AG09309 (cell line): ENCODE measurements at regions not wholly inside any gene's neighbourhood (a gene's known extent, or its start where the extent isn't known, plus 50 kb on each side); places are given as distances from the start of the nearest gene placed in this dataset.

Experiments
- DNase-seq: peaks from one replicate; pipeline ENCODE4 v3.0.0-alpha.2; 2010; ENCODE audit warnings: low read depth
- H3K4me3 ChIP-seq: 2 replicates; pipeline ENCODE4 v1.5.1; 2011; ENCODE audit warnings: mild to moderate bottlenecking, low read depth, low read length, moderate library complexity; ENCODE audit not compliant: control insufficient read depth
- TF ChIP-seq, protein P1 (sequence below): IDR thresholded peaks from 2 replicates; pipeline ENCODE4 v1.5.1; 2011; ENCODE audit warnings: mild to moderate bottlenecking, low read depth, low read length, inconsistent platforms; ENCODE audit not compliant: insufficient read depth, control insufficient read depth; ENCODE audit errors: missing control alignments

DNA sequence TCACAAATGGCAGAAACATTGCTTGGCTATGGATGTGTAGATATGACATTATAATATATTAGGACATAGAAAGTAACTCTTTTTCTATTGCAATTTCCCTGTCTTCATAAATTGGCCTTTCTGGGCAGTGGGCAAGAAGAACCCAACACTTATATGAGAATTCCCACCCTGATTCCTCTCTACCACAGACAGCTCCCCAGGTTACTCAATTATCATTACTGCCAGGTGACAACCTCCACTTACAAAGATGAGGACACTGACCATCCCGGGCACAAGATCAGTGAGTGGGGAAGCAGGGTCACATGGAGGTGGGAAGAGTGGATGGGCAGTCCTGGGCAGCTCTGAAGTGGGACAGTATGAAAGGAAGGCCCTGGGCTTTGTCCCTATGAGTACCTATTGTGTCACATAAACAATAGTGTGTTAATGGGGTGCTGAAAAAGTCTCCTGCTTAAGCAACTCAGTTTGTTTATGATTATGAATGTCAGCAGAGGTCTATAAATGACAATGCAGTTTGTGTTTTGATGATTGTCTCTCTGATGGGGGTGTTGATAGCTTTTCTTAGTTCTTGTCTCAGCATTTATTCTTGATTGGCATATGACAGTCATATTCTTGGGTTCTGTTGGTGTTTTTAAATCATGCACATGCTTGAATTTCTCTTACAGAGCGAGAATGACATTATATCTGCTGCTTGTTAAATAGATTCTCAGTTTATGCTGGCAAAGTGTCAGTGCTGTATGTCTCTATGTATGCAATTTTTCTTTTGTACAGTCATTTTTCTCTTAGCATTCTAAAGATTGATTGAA is 99.9 kb downstream of the SLIT2 start:
- DNase-seq, result no peak
- no peak overlapping the region for H3K4me3 ChIP-seq
- TF ChIP-seq, protein P1, sequence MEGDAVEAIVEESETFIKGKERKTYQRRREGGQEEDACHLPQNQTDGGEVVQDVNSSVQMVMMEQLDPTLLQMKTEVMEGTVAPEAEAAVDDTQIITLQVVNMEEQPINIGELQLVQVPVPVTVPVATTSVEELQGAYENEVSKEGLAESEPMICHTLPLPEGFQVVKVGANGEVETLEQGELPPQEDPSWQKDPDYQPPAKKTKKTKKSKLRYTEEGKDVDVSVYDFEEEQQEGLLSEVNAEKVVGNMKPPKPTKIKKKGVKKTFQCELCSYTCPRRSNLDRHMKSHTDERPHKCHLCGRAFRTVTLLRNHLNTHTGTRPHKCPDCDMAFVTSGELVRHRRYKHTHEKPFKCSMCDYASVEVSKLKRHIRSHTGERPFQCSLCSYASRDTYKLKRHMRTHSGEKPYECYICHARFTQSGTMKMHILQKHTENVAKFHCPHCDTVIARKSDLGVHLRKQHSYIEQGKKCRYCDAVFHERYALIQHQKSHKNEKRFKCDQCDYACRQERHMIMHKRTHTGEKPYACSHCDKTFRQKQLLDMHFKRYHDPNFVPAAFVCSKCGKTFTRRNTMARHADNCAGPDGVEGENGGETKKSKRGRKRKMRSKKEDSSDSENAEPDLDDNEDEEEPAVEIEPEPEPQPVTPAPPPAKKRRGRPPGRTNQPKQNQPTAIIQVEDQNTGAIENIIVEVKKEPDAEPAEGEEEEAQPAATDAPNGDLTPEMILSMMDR, result no peak

DNA sequence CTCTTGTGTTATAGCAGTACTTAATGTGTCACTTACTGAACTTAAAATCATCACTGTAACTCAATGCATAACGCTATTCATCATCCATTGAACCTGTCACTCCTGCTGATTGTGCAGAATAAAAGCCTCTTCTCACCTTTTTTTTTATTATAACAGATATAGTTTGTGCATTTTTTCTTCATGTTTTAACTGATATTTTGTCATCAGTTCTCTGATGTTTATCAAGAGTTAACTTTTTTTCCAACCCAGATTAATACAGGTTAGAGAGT is 100.4 kb downstream of the SLIT2 start:
- no peak for DNase-seq
- TF ChIP-seq, protein P1, result no peak
- H3K4me3 ChIP-seq, result no peak overlapping the region

DNA sequence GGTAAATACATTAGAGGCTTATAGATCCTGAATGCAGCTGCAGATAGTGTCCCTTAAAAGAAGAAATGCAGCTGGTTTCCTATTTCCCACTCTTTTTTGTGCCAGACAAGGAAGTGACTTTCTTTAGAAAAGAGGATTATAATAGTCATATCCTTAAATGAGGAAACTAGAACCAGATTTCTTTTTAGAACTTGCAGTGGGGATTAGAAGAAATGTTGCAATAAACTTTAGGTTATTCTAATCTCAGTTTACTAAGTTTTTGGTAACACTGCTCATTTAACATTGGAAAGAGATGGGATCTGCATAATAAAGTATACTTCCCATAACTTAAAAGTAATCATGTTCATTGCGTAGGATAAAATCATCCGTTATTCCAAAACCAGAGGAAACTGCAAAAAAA is 101.9 kb downstream of the SLIT2 start:
- H3K4me3 ChIP-seq, result no peak overlapping the region
- no peak for DNase-seq
- TF ChIP-seq, protein P1, result no peak

DNA sequence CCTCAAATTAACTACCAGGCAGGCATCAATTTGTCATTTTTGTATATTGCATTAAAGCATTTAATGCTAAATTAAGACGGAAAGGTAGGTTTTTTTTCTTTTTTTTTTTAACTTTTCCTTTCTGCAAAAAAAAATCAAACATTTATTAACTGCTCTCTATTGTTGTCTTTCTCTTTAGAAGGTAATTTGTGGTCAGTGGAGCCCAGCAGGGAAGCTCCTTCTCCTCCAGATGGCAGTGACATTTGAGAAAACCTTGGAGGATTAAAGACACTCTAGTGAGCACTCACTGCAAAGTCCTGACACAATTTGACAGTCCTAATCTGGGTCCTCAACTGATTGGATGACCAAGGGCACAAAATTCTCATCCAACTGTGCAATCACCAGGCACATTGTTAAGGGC is 102.4 kb downstream of the SLIT2 start:
- TF ChIP-seq, protein P1, result no peak
- DNase-seq, result no peak
- no peak overlapping the region for H3K4me3 ChIP-seq

DNA sequence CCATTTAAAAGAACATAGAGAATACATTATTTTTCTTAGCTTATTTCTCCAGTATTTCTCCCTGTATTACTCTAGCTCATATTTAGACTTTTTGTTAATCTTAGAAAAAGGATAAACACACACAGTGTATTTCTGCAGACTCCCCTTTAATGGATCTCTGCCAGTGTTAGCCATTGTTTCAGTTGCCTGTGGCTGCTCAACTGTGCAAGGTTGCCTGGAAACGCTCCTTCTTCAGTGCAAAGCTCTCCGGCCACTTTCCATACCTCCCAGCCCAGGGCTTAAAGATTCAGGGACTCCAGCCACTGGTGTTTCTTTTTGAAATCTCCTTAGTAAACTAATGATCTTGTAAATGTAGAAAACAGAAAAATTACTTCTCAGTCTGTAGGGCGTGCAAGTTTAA is 104.9 kb downstream of the SLIT2 start:
- TF ChIP-seq, protein P1, result no peak
- DNase-seq, result no peak
- H3K4me3 ChIP-seq, result no peak overlapping the region

DNA sequence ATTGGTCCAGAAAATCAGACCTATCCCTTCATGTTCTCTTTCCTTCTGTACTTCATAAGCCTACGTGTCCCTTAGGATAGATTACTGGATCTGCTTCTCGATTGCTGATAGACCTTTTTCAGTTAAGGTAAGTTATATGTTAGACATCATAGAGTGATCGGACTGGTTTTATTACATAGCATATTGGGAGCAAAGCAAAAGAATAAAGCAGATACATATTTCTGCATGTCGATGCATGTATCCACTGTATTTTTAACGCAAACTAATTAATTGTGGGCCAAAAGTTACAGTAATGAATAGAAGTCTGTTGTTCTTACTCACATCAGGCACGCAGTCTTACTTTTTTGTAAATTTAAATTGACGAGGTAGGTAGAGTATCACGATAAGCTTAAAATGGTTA is 106.4 kb downstream of the SLIT2 start:
- no peak overlapping the region for H3K4me3 ChIP-seq
- TF ChIP-seq, protein P1, result no peak
- no peak for DNase-seq
